Activated T-cell treated with anti-CD3 and anti-CD28 coated beads for 48 hours (primary cell): ENCODE measurements at regions not wholly inside any gene's neighbourhood (a gene's known extent, or its start where the extent isn't known, plus 50 kb on each side); places are given as distances from the start of the nearest gene placed in this dataset.
"Not testable (repeated sequence)": the region's sequence is repeated elsewhere in the genome, so short reads cannot be mapped to it uniquely, and the experiment has no call there.

ENCODE experiments used
- DNase-seq: peaks from one replicate; pipeline ENCODE4 v3.0.0-alpha.2; 2020; ENCODE audit warnings: low read depth

DNA sequence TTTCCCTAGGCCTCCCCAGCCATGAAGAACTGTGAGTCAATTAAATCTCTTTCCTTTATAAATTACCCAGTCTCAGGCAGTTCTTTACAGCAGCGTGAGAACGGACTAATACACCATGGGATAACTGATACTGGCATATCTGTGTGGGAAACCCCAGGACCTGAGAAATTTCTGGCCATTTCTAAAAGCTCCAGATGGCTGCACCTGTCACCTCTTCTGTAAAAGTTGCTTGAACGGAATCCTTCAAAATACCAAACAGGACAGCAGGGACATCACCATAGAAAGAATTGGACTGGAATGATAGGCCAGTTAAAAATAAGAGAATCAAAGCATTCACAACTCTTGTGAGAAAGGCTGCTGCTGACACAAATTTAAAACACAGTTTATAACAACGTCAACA is 134.0 kb upstream of the FOXD4L5 start:
- DNase-seq: not testable (repeated sequence)

DNA sequence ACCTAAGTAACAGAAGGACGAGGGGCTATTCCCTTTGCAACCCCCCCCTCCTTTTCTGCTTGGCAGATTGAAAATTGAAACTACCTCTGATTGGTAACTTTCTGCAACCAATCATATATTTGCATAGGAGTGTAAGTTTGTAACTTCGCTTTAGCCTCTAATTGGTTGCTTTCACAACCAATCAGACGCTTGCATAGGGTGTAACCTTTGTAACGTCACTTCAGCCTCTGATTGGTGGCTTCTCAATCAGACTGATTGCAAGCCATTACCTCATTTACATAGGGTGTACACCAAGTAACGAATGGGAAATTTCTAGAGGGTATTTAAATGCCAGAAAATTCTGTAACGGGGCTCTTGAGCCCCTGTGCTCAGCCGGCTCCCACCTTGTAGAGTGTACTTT is 131.9 kb upstream of the FOXD4L5 start:
- DNase-seq: not testable (repeated sequence)

DNA sequence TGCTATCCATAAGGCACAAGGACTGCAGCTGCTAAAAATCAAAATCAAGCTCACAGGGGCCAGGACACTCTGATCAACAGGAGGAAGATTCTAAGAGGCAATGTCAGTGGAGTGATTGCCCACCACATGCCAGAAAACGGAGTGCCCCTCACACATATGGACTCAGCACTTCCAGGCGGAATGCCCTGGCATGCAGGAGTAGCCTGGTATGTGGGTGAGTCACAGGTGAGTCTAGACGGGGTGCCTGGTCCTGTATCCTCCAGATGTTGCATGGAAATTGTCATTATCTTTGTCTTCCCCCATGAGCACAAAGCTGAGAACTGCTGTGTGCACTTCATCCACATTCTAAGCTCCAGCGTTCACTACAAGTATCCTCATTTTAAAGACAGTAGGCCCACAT is 129.2 kb upstream of the FOXD4L5 start:
- not testable (repeated sequence) for DNase-seq

DNA sequence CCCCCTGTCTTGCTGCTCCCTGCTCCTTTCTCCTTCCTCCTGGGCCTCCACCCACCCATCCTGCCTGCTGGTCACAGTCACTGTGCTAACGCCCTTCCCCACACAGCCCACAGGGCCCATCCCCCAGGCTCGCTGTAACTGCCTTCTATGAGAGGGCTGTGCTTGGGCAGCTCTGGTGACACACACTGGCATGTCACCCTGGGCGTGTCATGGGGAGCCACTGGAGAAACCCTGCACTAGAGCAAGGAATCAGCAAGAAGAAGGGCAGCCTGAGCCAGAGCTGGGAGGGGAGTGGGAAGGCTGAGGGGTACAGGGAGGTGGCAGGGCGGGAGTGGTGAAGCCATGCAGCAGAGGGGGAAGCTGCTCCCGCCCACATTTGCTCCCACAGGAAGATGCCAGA is 128.4 kb upstream of the FOXD4L5 start:
- not testable (repeated sequence) for DNase-seq

DNA sequence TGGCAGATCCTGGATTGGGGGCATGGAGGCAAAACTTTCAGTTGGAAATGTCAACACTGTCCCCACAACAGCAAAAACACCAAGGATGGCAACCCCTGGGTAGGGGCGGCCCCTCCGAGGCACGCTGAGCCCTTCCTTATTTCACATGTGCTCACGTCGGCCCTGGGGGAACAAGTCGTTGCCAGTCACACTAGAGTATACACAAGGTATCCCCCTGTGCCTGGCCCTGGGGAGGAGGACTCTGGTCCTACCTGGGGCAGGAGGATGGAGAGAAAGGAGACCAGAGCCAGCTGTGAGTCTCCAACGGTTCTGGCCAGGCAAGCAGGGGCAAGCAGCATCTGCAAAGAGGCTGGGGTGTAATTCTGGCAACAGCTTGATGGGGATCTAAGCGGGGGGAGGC is 126.9 kb upstream of the FOXD4L5 start:
- no peak for DNase-seq

DNA sequence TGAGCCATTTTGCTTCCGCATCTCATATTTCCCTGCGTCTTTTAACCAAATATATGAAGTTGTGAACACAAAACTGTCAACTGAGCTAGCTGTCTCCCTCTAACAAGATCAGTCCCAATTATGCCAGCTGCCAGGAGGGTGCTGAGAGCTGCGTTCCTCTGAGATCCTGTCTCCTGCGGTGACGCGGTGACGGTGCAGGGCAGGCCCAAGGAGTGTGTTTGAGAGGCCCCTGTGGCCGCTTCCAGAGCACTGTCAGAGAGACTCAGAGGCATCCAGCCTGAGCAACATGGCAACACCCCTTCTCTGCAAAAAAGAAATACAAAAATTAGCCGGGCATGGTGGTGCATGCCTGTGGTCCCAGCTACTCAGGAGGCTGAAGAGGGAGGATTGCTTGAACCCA is 126.3 kb upstream of the FOXD4L5 start:
- no peak for DNase-seq

DNA sequence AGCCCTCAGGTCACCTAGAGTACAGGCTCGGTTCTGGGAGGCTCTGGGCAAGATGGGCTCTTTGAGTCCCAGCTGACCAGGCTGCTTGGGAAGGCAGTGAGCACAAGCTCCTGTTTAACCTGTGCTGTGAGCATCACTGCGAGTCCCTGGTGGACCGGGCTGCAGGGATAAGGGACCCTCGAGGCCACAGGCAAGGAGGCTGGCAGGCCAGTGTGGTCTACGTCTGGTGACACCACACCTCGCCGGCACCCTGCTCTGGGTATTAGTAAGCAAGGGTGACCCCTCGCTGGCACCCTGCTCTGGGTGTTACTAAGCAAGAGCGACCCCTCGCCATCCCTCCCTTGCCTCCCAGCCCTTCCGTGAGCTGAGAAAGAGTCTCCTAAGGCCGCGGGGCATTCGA is 125.9 kb upstream of the FOXD4L5 start:
- DNase-seq: no peak

DNA sequence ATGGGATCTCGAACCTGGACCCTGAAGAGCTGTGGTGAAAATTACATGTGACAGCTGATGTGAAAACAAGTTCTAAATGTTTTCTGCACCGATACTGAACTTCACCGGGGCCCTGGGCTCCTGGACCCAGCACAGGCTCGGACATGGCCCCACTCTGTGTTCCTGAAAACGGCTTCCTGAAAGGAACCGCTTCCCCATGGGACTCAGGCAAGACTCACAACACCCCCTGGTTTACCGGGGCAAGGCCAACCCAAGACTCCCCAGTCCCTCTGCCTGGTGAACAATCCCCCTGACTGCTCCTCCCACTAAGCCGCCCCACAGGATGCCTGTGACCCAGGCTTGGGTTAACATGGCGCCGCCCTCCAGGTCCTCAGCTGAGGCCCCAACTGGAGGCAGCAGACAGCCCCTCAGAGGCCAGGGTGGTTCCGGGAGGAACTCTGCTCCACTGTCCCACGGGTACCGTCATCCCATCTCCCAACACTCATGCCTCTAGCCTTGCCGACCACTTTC is 124.5 kb upstream of the FOXD4L5 start:
- no peak for DNase-seq

DNA sequence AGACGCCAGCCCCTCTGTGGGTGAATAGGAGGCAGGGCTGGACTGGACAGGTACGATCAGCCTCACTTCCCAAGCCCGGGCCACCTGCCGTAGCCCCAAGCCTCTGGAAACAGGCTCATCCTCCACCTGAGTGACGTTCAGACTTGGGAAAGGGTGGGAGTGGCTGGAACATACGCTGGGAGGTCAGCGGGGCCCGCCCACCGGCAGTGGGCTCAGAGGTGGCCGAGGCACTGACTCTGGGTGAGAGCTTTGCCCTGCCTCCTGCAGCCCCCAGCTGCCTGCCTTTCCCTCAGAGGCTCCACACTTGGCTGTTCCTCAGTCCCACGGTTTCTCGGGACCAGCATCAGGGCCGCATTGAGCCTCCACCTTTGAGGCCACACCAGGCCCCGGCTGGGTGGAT is 123.8 kb upstream of the FOXD4L5 start:
- DNase-seq: not testable (repeated sequence)

DNA sequence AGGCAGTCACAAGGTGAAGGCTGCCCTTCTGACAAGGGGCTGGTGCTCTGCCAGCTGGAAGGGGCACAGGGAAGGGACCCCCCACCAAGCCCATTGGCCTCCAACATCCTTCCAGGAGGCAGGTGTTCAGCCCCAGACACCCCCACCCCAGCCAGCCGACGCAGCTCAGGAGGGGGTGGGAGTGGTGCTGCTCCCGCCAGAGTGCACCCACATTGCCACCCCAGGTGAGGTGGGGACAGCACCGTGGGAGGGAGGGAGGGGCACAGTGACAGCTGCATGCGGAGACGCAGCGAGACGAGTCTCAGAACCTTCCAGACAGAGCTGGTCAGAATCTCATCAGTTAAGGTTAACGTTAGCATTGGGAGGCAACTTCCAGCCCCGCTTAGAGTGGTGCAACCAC is 121.6 kb upstream of the FOXD4L5 start:
- DNase-seq: not testable (repeated sequence)

DNA sequence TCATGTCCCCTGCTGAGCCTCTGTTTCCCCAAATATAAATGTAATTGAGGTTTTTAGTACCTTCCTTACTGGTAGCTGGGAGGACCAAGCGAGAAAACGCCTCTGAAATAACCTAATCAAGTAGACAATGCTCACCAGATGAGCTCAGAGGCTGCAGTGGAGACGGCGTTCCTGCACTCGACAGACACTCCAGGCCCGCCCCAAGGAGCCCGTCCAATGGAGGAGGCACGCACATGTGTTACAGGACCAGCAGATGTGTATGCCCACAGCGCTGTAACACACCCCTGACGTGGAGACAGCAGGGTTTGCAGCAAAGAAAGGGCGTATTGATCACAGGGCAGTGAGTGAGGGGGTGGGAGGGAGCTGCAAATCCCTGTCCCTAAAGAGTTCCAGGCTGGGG is 120.8 kb upstream of the FOXD4L5 start:
- not testable (repeated sequence) for DNase-seq

DNA sequence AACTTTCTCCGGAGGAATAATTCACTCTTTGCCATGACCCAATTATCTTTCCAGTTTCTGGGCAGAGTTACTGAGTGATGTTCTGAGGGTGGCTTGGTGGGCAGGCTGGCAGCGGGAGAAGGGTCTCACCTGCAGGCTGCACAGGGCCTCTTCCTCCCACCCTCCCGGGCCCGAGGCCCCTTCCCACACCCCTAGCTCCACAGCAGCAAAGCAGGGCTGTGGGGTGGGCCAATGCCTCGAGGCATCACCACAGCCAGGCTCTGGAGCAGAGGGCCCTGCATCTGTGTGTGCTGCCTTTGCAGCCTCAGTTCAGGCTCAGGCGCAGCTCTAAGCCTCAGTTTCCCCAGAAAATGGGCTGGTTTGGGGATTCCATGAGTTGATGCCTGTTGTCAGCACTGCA is 120.2 kb upstream of the FOXD4L5 start:
- no peak for DNase-seq

DNA sequence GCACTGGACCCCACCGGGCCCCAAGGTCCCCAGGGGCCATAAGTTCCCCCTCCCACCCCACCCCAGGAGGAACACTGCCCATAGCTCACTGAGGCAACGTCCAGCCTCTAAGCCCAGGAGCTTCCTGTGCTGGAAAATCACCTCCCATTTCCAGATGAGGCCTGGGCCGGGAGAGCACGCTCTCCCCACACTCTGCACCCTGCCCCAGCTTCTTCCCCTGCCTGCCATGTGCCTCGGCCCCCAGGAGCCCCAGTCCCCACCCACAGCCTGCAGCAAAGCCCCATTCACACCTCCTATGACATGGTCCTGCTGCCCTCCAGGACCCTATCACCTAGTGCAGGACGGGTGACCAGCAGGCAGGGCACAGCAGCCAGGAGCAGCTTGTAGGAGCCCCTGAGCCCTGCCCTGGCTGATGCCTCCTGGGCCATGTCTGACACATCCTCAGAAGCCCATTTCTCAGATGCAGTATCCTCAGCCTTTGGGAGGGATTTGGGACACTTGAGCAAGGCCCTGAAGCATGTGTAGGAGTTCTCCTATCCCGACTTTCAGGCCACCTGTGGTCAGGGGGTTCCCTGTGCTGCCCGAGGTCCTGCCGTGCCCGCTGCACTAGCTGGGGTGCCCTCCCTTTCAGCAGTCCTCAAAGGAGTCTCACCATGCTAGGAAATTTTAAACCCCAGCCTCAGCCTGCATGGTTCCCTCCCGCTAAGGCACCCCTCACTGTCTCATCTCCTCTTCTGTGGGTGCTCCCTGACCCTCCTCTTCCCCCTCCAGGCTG is 119.4 kb upstream of the FOXD4L5 start:
- no peak for DNase-seq

DNA sequence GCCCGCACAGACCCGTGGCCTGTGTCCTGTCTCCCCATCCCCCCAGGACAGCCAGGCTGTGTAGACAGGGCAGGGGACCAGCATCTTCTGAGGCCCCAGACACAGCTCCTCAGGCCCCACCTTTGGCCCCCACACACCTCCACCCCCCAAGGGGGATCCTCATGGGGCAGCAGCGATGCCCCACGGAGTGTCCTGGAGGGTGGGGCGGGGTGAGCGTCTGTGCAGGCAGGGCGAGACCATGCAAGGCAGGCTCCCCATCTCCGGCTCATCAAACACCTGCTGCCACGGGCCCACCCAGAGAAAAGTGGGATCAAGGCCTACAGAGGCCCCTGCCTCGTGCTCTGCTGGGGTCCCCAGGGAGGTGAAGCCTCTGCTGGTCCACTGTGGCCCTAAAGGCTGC is 118.7 kb upstream of the FOXD4L5 start:
- no peak for DNase-seq

DNA sequence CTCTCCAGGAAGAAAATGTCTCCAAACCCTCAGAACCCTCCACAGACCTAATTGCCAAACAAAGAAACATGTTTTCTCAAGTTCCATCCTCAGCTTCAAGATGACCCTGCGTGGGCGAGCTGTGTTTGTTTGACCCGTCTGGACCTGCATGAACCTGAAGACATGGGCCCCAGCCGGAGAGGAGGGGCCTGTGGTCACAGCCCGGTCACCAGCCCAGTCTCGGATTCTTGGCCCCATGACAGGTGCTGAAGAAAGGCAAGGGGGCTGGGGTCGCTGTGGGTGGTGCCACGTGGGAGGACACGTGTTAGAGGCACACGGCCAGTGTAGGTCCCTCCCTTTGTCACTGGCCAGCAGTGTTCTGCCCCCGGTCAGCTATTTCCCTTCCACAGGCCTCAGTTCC is 118.1 kb upstream of the FOXD4L5 start:
- not testable (repeated sequence) for DNase-seq

DNA sequence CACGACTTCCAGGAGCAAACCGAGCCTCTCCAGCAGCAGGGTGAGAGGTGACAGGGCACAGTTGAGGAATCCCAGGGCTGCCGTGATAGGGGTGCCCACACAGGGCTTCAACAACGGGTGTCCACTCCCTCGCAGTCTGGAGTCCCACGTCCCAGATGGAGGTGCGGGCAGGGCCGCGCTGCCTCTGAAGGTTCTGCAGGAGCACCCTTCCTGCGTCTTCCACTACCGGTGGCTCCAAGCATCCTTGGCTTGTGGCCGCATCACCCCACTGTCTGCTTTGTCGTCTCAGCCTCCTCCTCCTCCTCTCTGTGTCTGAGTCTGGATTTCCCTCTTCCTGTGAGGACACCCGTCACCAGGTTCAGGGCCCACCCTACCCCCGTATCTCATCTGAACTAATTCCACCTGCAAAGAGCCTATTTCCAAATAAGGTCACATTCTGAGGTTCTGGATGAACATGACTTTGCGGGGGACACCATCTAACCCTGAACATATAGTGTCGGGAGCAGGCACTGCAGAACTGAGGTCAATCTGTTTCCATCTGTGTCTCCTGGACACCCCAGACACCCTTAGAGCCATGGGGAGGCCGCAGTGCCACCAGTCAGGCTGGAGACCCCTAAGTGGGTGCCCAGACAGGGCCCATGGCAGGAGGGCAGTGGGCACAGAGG is 117.3 kb upstream of the FOXD4L5 start:
- not testable (repeated sequence) for DNase-seq

DNA sequence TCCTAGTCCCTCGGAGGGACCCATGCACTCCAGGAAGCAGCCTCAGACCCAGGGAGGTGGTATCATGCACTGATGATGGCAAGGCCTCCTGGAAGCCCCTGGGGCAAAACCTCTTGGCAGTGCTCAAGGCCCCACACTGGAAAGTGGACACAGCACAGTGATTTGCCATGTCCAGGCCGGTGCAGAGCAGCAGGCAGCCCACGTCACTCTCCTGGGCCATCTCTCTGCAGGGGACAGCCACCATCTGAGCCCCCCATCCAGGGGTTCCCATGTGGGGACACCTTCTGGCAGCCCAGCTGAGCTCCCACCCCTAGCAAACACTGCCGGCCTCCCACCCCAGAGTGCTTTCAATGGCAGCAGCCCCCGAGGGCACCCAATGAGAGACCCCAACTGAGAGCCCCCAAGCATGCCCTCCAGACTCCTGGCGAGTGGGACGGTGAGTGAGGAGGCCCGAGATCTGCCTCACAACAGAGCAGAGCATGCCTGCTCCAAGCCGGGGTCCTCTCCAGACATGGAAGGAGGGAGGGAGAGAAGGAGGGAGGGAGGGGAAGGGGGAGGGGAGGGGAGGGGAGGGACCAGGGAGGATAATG is 116.5 kb upstream of the FOXD4L5 start:
- DNase-seq: not testable (repeated sequence)

DNA sequence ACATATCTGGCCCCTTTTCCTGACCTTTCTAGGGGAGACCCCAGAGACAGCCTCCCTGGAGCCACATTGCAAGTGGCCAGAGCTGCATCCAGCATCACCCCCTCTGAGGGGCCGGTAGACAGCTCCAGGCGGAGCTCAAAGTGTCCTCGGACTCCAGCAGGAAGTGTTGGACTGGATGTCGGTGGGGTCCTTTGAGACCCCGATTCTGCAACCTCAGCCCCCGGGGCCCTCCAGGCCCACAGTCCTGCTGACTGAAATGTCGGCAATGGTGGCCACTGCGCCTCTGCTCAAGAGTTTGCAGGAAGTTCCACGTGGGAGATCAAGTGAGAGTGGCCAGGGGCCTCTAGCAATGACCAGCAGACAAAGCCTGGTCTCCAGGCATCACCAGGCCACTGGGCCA is 115.9 kb upstream of the FOXD4L5 start:
- no peak for DNase-seq

DNA sequence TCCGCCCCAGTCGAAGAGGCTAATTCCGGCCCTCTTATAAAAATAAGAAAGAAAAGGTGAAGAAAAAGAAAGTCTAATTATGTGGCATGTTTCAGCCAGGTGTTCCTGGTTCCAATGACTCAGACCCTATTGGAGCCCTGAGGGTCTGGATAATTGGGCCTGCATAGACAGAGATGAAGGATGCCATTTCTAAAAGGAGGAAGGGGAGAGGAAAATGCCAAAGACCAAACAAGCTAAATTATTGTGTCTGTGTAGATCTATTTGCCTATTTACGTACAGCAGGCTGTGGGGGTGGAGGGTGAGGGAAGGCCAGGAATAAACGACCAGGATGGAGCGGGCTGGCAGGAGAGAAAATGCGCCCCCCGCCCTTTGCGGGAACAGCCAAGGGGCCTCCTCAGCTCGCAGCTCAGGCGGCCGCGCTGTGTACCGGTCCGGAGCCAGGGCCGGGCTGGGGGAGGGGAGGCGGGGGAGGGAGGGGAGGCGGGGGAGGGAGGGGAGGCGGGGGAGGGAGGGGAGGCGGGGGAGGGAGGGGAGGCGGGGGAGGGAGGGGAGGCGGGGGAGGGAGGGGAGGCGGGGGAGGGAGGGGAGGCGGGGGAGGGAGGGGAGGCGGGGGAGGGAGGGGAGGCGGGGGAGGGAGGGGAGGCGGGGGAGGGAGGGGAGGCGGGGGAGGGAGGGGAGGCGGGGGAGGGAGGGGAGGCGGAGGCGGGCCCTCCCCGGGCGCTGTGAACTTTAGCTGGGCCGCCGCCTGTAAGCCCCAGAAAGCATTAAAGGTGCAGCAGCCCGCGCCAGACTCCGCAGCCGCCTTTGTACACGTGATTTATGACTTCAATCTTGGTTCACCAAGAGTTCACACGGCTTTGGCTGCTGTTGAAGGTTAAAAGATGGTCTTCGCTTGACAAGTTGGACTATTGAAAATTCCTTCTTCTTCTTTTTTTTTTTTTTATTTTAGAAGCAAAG is 113.0 kb upstream of the FOXD4L5 start:
- DNase-seq: not testable (repeated sequence)

DNA sequence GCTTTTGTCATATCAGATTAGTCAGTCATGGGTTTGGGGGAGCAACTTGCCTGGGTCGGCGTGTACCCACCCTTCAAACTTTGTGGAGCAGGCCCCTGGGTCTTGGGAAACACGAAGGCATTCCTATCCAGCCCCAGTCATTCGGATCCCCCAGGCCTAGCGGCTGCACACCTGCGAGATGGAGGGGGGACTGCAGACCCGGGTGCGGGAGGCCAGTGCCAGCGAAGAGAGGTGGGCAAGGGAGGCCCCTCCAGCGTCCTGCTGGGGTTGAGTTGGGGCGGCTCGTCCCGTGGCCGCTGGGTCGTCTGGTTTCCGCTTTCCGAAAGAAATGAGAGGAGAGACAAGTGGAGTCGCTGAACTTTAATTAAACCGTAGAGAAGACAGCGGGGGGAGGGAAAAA is 112.2 kb upstream of the FOXD4L5 start:
- DNase-seq: not testable (repeated sequence)

DNA sequence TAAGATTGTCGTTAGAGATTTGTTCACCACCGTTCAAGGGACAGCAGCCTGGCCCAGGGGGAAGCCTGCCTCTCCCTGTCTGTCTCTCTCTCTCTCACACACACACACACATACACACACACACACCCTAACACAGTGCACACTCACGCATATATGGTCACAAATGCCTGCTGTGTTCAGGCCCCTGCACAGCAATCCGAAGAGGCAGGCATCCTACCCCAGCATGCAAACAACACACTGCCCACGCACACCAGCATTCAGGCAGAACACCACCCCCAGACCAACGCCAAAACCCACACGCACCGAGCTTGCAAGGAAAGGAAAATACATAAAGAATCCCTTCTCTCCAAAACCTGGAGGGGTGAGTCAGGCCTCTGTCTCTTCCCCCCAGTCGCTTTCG is 111.6 kb upstream of the FOXD4L5 start:
- not testable (repeated sequence) for DNase-seq

DNA sequence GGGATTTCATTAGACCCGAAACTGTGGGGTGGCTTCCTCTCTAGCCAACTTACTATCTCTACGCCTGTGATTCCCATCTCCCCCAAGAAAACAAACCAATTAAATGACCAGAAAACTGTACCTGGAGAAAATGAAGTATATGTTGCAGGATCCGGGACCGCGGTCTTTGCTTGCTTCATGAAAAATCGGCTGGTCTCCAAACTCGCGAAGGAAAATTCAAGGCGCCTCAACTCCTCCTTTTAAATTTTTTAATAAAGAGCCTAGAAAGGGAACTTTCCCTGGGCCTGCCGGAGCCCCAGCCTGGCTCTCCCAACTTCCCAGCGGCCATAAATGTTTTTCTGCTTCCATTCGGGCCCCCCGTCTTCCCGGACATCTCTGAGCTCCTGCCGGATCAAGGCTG is 110.8 kb upstream of the FOXD4L5 start:
- not testable (repeated sequence) for DNase-seq
